ENCODE measurements at regions not wholly inside any gene's neighbourhood (a gene's known extent, or its start where the extent isn't known, plus 50 kb on each side); places are given as distances from the start of the nearest gene placed in this dataset.

DNA sequence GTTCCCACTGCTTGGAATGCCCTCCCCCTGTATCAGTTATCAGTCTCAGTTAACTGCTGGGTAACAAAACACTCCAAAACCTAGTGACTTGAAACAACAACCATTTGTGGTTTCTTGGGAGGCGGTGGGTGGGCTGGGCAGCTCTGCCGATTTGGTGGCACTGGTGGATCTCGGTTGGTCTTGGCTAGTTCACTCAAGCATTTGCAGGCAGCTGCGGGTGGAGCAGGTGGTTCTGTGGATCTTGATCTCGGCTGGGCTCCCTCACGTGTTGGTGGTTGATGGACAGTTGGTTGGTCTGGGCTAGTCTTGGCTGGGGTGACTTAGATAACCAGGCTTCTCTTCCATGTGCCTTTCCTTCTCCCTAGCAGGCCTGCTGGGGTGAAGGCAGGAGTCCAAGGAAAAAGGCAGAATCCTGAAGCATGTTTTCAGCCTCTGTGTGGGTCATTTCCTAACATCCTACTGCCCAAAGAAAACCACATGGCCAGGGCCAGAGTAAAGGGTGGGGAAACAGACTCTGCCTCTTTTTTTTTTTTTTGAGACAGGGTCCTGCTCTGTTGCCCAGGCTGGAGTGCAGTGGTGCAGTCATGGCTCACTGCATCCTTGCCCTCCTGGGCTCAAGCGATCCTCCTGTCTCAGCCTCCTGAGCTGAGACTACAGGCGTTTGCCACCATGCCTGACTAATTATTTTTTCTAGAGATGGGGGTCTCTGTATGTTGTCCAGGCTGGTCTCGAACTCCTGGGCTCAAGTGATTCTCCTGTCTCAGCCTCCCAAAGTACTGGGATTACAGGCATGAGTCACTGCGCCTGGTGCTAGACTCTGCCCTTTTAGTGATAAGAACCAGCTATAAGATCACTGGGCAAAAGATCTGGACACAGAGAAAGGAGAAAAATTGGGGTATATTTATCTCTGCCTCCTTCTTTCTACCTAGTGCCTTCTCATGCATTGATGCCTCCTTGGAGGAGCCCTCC, 183.7 kb downstream of the RGS3 start:
- DNase-seq: no peak

DNA sequence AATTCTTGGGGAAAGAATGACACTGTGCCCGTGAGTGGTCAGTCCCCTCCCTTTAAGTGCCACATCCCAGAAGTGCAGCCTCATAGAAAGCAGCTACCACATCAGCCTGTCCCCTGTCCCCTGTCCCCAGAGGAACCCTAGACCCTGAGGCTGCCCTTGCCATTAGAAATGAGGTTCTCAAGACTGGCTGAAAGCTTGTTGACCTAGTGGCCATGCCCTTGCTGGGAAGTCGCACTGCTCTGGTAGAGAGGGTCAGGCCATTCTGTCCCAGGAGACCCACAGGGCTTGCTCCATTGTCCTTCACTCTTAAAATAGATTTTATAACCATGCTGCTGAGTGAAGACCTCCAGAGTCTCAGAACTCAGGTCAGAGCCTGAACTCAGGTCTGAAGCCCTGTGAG, 184.5 kb downstream of the RGS3 start:
- no peak for DNase-seq

DNA sequence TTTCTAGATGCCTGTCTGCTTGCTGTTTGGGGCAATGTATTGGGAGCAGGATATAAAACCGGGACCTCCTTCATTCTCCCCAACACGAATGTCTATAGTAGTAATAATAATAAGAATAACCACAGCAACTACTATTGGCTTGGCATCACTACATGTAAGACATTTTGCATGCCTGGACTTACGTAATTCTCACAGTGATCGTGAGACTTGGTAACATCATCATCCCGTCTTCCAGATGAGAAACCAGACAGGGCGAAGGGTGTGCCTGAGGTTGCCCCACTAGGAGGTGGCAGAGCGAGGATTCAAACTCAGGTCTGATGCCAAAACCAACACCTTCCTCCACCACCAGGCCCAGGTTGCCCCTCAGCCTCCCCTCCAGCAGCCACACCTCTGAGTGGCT, 185.1 kb downstream of the RGS3 start:
- DNase-seq: no peak

DNA sequence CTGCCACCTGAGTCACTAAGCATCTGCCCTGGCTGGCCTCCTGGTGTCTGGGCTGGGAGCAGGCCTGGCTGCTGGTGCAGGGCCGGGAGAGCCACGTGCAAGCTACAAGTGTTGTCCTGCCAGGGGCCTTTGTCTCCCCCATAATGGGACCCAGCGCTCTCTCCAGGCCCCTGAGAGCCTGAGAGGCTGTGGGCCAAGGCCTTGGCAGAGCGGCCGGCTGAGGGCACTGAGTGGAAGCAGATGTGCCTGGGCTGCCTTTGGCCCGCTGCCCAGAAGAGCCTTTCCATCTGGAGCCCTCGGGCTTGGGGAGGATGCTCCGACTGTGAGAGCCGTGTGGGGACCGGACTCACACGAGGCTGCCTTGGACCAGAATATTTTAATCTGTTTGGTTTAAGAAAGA, 185.5 kb downstream of the RGS3 start:
- DNase-seq: peak; percentile 62

DNA sequence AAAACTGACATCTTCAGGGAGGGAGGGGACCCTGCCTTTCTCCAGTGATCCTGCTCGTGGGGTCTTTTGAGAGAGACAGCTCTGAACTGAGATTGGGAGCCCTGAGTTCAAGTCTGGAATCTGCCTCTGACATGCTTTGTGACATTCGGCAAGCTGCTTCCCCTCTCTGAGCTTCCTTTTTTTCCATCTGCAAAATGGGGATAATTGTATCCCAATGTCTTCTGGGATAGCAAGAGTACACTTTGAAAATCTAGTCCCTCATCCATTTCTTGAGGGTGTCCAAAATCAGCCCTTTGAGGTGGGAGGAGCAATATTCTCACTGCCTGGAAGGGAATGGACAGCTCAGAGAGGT, 186.3 kb downstream of the RGS3 start:
- no peak for DNase-seq

DNA sequence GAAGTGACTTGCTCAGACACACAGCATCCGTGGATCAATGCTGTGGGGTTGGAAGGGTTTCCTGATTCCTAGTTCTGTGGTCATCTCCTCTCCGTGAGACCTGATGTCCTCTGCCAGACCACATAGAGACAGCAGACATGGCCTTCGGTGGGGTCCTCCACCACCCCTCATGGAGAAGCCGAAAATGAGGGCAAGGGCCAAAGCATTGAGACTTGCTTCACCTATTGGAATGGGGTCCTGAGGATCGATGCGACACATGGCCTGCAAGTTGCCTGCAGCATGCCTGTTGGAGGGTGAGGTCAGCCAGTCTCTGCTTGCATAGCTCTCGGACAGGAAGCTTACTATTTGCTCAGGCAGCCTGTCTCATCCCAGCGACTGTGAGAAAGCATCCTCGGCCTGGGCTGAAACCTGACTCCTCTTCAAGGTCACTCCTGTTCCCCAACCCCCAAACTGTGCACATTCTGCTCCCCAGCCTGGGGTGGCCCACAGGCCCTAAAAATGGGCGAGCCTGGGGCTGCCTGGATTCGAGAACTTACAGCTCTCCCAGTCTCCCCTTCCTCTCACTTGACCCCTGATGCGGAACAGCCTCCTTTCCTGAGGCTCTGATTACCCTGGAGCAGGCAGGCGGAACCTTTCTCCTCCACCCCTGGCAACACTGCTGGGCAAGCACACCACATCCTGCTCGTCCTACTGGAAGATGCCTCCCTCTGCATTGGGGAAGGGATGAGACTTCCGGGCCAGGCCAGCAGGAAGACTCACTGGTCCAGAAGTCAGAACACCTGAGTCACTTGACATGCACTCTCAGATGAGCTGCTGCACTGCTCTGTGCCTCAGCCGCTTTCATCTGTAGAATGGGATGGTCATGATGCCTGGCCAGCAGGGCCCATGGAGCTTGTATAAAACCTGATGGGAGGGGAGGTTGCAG, 186.9 kb downstream of the RGS3 start:
- DNase-seq: peak; percentile 51

DNA sequence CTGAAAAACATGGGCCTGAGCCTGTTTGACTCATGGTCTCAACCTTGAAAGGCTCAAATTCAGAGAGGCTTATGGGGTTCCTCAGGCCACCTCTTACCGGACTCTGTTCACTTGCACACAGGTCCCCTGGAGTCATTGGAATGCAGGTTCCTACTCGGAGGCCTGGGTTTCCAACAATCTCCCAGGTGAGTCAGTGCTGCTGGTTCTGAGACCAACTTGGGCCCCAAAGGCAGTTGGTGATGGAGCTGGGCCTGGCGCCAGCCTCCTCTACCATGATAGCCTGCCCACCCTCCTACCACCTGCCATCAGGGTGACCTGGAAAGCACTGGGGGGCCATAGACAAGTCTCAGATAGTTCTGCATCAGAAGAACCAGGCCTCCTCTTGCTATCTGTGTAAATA, 188.4 kb downstream of the RGS3 start:
- DNase-seq: no peak

DNA sequence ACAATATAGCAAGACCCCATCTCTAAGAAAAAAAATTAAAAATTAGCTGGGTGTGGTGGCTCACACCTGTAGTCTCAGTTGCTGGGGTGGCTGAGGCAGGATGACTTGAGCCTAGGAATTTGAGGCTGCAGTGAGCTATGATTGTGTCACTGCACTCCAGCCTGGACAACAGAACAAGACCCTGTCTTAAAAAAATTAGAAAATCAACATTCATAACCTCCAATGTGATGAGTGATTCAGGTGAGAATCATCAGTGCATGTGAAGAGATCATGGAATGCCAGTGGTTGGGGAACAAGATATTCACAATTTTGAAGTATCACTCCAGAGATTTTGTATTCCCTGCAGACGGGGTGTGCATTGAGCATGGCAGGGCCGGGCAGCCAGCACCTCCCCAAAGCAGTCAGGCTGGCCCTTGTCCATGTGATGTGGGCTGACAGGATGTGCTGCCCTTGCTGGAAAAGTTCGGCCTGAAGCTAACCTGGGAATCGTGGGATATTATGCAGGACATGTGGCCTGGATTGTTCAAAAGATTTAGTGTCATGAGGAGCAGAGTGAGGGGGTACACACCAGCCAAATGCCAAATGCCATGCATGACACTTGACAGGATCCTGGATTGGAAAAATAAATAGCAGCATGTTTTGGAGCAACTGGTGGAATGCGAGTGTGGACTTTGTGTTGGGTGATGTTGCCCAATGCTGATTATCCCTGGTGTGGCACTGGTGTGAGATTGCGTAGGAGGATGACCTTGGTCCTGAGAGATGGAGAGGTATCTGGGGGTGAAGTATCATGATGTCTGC, 189.0 kb downstream of the RGS3 start:
- no peak for DNase-seq

DNA sequence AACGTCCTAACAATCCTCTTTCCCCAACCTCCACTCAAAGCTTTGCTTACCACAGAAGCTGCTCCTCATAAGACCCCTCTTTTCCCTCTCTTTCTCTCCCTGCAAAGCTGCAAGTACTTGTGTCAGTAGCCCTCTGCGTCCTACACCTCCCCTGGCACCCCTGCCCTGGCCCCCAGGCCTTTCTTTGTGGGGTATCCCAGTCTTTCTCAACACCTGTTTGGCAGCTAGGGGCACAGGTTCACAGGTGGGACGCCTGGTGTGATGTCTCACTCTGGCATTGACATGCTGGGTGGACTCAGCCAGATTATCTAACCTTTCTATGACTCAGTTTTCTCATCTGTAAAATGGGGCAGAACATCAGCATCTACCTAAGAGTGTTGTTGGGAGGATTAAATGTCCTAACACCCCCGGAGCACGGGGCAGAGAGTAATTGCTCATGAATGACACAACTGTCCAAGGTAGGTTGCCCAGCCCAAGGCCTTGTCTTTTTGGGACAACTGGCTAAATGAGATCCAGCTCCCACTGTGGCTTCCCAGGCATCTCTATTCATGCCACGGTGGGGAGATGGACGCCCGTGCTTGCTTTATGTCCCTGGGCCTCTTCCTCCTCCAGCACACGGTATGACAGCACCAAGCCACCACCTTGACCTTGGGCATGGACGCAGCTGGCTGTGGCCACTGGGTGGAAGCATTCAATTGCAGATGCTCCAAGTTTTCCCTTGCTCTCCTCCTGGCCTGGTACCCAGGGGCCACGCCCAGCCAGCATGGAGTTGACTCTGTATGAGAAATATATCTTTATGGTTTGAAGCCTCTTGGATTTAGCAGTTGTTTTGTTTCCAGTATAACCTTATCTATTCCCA, 190.4 kb downstream of the RGS3 start:
- no peak for DNase-seq

DNA sequence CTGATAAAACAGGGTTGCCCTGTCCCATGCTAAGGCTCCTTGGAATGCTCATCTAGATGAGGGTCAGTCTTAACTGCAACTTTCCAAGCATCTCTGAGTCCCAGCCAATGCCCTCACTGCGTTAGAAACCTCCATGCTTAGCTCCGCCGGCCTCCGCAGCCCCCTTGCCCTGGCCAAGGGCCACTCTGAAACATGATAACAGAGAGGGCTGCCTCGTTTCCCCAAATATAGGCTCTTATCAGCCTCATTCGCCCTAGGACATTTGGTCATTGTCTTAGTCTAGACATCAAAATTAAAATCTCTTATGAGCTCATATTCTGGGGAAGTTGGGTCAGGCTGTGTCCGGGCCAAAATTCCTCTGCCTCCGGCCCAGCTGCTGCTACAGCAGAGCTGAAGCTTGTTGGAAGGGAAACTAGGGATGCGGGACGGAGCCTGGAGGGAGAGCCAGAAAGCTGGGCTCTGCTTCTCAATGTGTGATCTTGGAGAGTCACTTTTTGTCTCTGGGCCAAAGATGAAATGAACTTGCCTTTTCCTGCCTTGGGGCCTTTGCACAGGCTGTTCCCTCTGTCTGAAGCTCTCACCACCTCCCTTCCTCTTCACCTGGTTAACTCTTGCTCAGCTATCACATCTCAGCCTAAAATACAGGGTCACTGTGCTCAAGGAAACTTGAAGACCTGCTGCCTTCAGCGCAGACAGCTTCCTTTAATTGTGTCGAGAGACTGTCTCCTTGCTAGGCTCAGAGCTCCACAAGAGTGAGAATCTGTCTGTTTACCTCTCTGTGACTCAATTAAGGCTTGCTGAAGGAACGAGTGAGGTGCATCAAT, 191.3 kb downstream of the RGS3 start:
- DNase-seq: no peak

DNA sequence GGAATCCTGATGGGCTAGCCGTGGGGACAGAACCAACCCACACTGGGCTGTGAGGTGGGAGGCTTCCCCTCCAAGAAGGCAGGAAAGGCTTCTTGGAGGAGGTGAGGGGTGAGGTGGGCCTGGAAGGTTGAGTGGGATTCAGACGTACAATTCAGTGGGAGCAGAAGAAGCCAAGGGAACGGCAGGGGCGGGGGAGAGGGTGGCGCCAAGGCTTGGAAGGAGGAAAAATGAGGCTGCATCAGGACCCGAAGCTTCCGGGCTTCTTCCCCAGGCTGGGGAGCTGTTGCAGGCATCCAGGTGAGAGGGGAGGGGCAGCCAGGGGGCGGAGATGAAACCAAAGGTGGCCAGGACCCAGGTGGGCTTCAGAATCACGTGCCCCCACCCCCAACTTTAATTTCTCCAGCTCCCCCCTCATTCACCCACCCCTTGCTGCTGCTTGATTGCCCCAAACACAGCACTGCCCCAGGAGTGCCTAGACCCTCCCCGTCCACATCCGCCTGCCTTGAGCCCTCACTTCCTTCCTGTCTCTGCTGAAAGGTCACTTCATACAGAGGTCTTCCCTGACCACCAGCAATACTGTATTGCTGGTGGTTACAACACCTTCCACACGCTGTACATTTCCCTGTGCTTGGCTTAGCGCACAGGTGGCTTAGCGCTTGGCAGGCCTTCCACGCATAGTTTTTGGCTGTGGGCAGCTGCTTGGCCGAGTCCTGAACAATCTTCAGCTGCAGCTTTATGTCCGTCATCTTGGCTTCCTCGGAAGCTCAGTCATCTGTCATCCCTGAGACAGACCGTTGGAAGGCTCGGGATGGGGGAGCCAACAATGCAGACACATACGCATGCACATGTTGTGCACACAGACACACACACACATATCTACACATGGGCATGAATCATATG, 193.5 kb downstream of the RGS3 start:
- no peak for DNase-seq

DNA sequence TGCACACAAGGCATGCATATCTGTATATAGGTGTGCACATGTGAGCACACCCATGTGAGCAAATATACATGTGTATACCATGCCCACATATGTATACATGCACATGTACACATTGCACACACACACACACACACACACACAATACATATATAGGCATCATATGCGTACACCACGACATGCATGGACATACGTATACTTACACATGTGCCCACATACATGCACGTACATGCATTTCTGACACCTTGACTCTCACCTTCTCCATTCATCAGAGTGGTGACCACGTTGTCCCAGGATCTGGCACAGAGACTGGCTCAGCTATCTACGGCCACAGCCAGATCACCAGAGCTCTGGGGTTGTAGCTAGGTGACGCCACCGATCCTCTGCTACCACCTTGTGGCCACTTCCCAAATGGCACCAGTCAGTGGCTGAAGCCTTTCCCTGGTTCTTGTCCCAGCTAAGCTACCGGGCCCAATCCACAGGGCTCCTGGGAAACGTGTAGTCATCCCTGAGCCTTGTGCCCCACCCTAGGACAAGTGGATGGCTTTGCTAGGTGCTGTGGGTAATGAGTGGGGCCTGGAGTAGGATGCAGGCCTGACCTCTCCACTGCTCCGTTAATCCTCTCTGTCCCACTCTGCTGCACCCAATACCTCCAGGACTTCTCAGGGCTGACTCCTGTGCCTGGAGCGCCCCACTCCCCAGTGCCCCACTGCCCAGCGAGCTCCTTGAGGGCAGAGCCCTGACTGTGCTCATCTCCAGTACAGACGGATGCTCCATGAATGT, 194.4 kb downstream of the RGS3 start:
- peak; percentile 73 for DNase-seq

DNA sequence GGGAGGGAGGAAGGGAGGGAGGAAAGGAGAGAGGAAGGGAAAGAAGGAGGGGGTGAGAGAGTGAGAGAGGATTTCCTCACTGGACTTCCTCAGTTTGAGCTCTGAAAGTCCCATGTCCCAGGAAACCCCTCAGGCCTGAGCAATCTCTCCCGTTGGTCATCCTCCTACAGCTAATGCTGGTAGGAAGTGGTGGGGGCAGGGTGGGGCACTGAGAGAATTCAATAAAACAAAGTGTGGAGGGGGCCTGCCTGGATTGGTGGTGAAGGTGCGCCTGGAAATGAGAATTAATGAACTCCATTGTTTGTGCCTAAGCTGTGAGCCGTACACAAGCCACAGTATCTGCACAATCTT, 195.0 kb downstream of the RGS3 start:
- no peak for DNase-seq

DNA sequence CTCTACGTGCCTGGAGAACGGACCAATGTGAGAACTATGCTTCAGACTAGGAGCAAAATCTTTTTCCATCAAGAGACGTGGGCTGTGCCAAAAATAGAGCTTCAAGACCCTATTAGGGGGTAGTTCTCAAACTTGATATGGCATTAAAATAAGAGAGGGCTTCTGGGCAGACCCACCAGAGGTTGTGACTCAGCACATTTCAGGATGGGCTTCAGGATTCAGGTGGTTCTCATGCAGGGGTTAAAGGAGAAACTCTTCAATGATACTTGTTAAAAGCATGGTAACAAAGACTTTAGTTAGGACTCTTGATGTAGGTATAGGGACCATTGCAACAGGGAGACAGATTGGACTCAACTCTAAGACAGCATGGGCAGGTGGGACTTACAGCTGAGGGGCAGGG, 195.5 kb downstream of the RGS3 start:
- DNase-seq: no peak

DNA sequence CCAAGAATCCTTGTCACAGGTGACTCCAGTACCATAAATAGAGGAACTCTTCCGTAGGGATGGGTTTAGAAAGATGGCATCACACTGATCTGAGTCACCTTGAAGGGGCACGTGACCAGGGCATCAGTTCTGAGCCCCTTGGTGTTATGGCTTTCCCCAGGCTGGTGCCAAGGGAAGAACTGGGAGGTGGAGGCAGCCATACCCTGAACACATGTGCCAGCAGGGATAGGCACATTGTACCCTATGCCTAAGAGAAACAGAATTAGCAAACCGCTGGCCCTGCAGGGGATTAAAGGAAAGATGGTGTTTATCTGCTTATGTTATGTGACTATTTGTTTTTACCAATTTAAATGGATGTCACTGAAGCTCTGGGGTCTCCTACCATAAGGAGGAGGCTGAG, 196.2 kb downstream of the RGS3 start:
- no peak for DNase-seq

DNA sequence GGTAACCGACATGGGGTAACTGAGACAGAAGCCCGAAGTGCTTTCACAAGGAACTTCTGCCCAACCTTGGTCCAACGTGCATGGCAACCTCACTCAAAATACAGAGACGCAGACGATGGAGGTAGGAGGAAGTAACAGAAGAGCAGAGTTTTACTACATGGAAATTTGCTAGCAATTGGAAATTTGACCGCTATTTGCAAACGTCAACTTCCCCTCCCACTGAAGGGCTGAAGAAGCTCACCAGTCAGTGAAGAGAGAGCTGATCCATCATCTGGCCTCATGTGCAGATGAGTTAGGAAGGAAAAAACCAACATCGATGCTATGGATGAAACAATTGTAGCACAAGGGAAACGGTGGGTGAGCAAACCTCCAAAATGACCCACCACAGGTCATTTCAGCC, 196.7 kb downstream of the RGS3 start:
- DNase-seq: no peak

DNA sequence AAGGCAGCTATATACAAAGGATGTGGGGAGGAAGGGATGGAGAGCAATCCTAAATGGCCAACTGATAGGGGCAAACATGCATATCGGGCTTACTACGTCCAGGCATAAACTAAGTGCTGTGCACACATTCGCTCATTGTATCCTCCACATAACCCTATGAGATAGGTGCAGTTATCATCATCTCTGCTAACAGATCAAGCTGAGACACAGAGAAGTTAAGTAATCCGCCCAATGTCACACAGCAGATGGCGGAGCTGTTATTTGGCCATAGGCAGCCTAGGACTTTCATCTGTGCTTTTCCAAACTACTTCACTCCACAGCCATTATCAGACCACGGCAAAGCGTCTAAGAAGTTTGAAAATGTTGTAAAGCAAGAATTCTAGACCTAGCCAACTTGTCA, 197.5 kb downstream of the RGS3 start:
- no peak for DNase-seq

DNA sequence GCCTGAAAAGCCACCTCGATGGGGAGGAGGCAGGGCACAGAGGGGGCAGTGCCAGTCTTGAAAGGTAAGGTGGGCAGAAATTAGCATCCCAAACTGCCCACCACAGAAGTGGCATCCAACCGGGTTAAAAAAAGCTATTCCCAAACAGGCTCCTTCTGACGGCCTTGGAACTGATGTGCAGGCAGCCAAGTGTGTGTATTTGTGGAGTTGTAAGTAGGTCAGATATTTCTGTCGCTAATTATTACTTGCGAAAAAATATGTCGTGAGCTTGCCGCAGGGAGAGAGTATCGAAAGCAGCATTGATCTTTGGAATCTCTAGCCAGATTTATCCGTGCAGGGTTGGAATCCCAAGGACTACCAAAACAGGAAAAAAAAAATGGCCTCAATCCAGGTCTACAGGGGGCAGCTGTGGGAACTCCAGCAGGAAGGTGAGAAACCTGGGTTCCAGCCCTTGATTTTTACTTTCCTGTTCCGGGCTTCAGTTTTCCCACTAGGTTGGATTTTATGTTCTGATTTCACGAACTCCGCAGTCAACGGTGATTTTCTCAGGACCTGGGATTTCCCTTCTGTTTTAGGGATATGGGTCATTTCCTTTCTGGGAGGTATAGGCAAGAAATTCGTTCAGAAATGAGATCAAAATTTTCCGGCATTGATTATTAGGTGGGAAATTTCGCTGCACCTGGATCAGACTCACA, 200.8 kb downstream of the RGS3 start:
- no peak for DNase-seq

All from fibroblast of skin of abdomen (primary cell).